H1 (cell line): ENCODE measurements at regions not wholly inside any gene's neighbourhood (a gene's known extent, or its start where the extent isn't known, plus 50 kb on each side); places are given as distances from the start of the nearest gene placed in this dataset.

Source experiments
- EGR1 ChIP-seq: IDR thresholded peaks from 2 replicates; pipeline ENCODE4 v1.6.1; 2011; ENCODE audit warnings: low read depth, low read length, borderline replicate concordance
- SP1 ChIP-seq: IDR thresholded peaks from 2 replicates; pipeline ENCODE4 v1.6.1; 2011; ENCODE audit warnings: low read depth, low read length
- TEAD4 ChIP-seq: IDR thresholded peaks from 2 replicates; pipeline ENCODE4 v1.6.1; 2012; ENCODE audit warnings: low read depth, low read length, inconsistent platforms, mixed read lengths

- TF ChIP-seq SP1 (no peak), TEAD4 (no peak), EGR1 (no peak)
Measured at GRCh38 chr12:65758401-65758800, 65.9 kb upstream of the HMGA2 start (continued).
